Immature natural killer cell (primary cell): ENCODE measurements at regions not wholly inside any gene's neighbourhood (a gene's known extent, or its start where the extent isn't known, plus 50 kb on each side); places are given as distances from the start of the nearest gene placed in this dataset.
"Not testable (repeated sequence)": the region's sequence is repeated elsewhere in the genome, so short reads cannot be mapped to it uniquely, and the experiment has no call there.

ENCODE experiments used
- DNase-seq, 3 donors: peaks; one replicate each; pipeline ENCODE4 v3.0.0; 2022; ENCODE audit warnings: mixed read lengths in 1 of 3
- H3K27ac Mint-ChIP-seq, 6 donors: one replicate each; pipeline ENCODE4 v1.8.0; 2020; ENCODE audit warnings: mixed read lengths in 6 of 6, mild to moderate bottlenecking in 5 of 6, inconsistent platforms in 4 of 6, moderate library complexity in 3 of 6
- H3K27me3 Mint-ChIP-seq, 3 donors: one replicate each; pipeline ENCODE4 v1.8.0; 2020 to 2021; ENCODE audit warnings: low read depth in 3 of 3, mild to moderate bottlenecking in 3 of 3, mixed read lengths in 3 of 3, moderate library complexity in 3 of 3, inconsistent platforms in 1 of 3
- H3K36me3 Mint-ChIP-seq, 3 donors: one replicate each; pipeline ENCODE4 v1.8.0; 2020; ENCODE audit warnings: mixed read lengths in 3 of 3, inconsistent platforms in 2 of 3, mild to moderate bottlenecking in 2 of 3
- H3K4me1 Mint-ChIP-seq, 2 donors: one replicate each; pipeline ENCODE4 v1.8.0; 2020; ENCODE audit warnings: inconsistent platforms in 2 of 2, mild to moderate bottlenecking in 2 of 2, mixed read lengths in 2 of 2, moderate library complexity in 1 of 2
- H3K4me3 Mint-ChIP-seq, 5 donors: one replicate each; pipeline ENCODE4 v1.8.0; 2020; ENCODE audit warnings: mild to moderate bottlenecking in 5 of 5, mixed read lengths in 5 of 5, inconsistent platforms in 3 of 5, moderate library complexity in 3 of 5
- H3K9me3 Mint-ChIP-seq, 6 donors: one replicate each; pipeline ENCODE4 v1.8.0; 2020; ENCODE audit warnings: mild to moderate bottlenecking in 6 of 6, mixed read lengths in 6 of 6, inconsistent platforms in 4 of 6, moderate library complexity in 3 of 6

GRCh38 chr4:114251020-114251419 is 271.6 kb upstream of the ARSJ start:
- H3K27ac Mint-ChIP-seq, result no peak overlapping the region
- H3K9me3 Mint-ChIP-seq, result peaks cover 0 to 8% (median 3%) of the 10 kb centered on the region in 6 donors
- peaks cover 0 to 2% (median 0%) of the 10 kb centered on the region in 3 donors for H3K27me3 Mint-ChIP-seq
- no peaks in the 10 kb centered on the region for H3K36me3 Mint-ChIP-seq
- H3K4me3 Mint-ChIP-seq, result no peak overlapping the region
- H3K4me1 Mint-ChIP-seq, result no peaks in the 10 kb centered on the region
- no peak for DNase-seq

- peaks cover 0 to 2% (median 0%) of the 10 kb centered on the region in 3 donors for H3K27me3 Mint-ChIP-seq
- H3K27ac Mint-ChIP-seq, result no peak overlapping the region
- H3K4me3 Mint-ChIP-seq, result no peak overlapping the region
- DNase-seq, result no peak
- H3K9me3 Mint-ChIP-seq, result peaks cover 0 to 6% (median 2%) of the 10 kb centered on the region in 6 donors
- no peaks in the 10 kb centered on the region for H3K36me3 Mint-ChIP-seq
- H3K4me1 Mint-ChIP-seq, result no peaks in the 10 kb centered on the region
These were observed 273.1 kb upstream of the ARSJ start for GRCh38 chr4:114252499-114252898.

DNA sequence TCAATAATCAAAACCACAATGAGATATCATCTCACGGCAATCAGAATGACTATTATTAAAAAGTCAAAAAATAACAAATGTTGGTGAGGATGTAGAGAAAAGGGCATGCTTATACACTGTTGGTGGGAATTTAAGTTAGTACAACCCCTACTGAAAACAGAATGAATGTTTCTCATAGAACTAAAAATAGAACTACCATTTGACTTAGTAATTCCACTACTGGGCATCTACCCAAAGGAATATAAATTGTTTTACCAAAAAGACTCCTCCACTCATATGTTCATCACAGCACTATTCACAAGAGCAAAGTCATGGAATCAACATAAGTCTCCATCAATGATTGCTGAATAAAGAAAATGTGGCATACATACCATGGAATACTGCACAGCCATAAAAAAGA is 278.1 kb upstream of the ARSJ start:
- Mint-ChIP-seq H3K4me1 (no peaks in the 10 kb centered on the region), H3K27me3 (peaks cover 0 to 2% (median under 1%) of the 10 kb centered on the region in 3 donors), H3K27ac (no peak overlapping the region), H3K9me3 (peaks cover 0 to 4% (median under 1%) of the 10 kb centered on the region in 6 donors), H3K36me3 (no peaks in the 10 kb centered on the region), H3K4me3 (no peak overlapping the region)
- DNase-seq, result no peak

- not testable (repeated sequence) for H3K27ac Mint-ChIP-seq, H3K9me3 Mint-ChIP-seq, DNase-seq, H3K36me3 Mint-ChIP-seq, H3K4me1 Mint-ChIP-seq, H3K27me3 Mint-ChIP-seq, H3K4me3 Mint-ChIP-seq
These were observed 283.0 kb upstream of the ARSJ start for GRCh38 chr4:114262421-114262820.

DNA sequence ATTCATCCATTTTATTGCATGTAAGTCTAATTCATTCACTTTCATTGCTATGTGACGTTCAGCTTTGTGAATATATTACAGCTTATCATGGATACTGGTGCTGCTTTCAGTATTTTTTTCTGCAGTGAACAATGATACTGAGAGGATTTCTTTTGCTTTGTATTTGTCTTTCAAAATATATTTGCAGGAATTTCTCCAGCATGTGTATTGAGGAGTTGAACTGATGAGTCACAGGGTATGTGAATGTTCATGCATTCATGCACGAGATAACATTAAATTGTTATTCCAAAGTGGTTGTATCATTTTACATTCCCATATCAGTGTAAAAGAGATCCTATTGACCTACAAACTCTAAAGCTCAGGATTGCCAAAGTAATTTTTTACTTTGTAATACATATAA is 283.8 kb upstream of the ARSJ start:
- H3K36me3 Mint-ChIP-seq, result no peaks in the 10 kb centered on the region
- H3K4me1 Mint-ChIP-seq, result no peaks in the 10 kb centered on the region
- no peak overlapping the region for H3K4me3 Mint-ChIP-seq
- peaks cover 0 to 3% (median 0%) of the 10 kb centered on the region in 3 donors for H3K27me3 Mint-ChIP-seq
- H3K27ac Mint-ChIP-seq, result no peak overlapping the region
- no peaks in the 10 kb centered on the region for H3K9me3 Mint-ChIP-seq
- no peak for DNase-seq

- H3K27ac Mint-ChIP-seq, result no peak overlapping the region
- no peaks in the 10 kb centered on the region for H3K36me3 Mint-ChIP-seq
- H3K9me3 Mint-ChIP-seq, result peaks cover 0 to 2% (median 0%) of the 10 kb centered on the region in 6 donors
- H3K27me3 Mint-ChIP-seq, result peaks cover 0 to 3% (median 0%) of the 10 kb centered on the region in 3 donors
- no peaks in the 10 kb centered on the region for H3K4me1 Mint-ChIP-seq
- H3K4me3 Mint-ChIP-seq, result no peak overlapping the region
- DNase-seq, result no peak
These were observed 285.0 kb upstream of the ARSJ start for GRCh38 chr4:114264452-114264851.

DNA sequence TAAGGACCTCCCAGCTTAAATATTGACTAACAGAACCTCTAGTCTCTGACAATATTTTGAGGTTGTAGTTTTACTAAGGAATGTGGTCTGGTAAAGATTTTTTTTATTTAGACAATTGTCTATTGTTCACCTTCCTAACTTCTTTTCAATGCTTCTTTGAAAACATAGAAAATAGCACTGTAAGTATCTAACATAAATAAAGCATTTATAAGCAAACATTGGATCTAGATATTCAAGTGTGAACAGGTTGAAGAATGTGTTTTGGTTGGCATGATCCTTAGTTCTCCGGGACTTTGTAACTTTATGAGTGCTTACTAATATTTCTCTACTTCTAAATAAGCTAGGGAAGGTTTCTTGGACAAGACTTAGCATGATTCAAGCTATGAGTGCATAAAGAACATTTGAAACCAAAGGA is 285.4 kb upstream of the ARSJ start:
- H3K36me3 Mint-ChIP-seq, result no peaks in the 10 kb centered on the region
- no peaks in the 10 kb centered on the region for H3K4me1 Mint-ChIP-seq
- H3K9me3 Mint-ChIP-seq, result peaks cover 0 to 2% (median 0%) of the 10 kb centered on the region in 6 donors
- no peak overlapping the region for H3K4me3 Mint-ChIP-seq
- no peak overlapping the region for H3K27ac Mint-ChIP-seq
- DNase-seq, result no peak
- peaks cover 0 to 3% (median 0%) of the 10 kb centered on the region in 3 donors for H3K27me3 Mint-ChIP-seq

- no peak overlapping the region for H3K4me3 Mint-ChIP-seq
- no peak overlapping the region for H3K27ac Mint-ChIP-seq
- H3K27me3 Mint-ChIP-seq, result peaks cover 0 to 3% (median 0%) of the 10 kb centered on the region in 3 donors
- H3K36me3 Mint-ChIP-seq, result no peaks in the 10 kb centered on the region
- no peak for DNase-seq
- peaks cover 0 to 2% (median 0%) of the 10 kb centered on the region in 6 donors for H3K9me3 Mint-ChIP-seq
- H3K4me1 Mint-ChIP-seq, result no peaks in the 10 kb centered on the region
These were observed 285.9 kb upstream of the ARSJ start for GRCh38 chr4:114265342-114265741.

- Mint-ChIP-seq H3K4me3 (no peak overlapping the region), H3K27me3 (peaks cover 0 to 3% (median 0%) of the 10 kb centered on the region in 3 donors), H3K27ac (no peak overlapping the region), H3K4me1 (no peaks in the 10 kb centered on the region), H3K9me3 (peaks cover 0 to 2% (median 0%) of the 10 kb centered on the region in 6 donors), H3K36me3 (no peaks in the 10 kb centered on the region)
- DNase-seq, result no peak
These were observed 288.5 kb upstream of the ARSJ start for GRCh38 chr4:114267976-114268375.

DNA sequence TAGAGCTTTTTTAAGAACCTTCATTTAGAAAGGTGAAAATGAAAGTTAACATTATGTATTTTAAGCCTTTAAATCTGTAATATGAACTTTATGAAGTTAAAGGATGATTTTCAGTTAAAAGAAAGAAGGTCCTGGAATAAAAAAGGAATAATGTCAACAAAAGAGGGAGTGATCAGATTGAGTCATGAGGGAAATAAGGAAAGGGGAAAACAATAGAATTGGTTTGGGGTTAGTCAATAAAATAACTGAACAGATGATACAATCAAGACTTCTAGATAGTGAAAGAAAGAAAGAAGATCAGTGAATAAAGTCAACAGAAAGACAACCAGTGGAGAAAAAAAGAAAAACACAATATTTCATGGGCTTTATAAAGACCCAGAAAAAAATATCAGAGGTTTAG is 291.6 kb upstream of the ARSJ start:
- DNase-seq, result no peak
- Mint-ChIP-seq H3K4me3 (no peak overlapping the region), H3K36me3 (no peaks in the 10 kb centered on the region), H3K4me1 (no peaks in the 10 kb centered on the region), H3K9me3 (peaks cover 0 to 6% (median 0%) of the 10 kb centered on the region in 6 donors), H3K27ac (no peak overlapping the region), H3K27me3 (peaks cover 0 to 3% (median 0%) of the 10 kb centered on the region in 3 donors)

DNA sequence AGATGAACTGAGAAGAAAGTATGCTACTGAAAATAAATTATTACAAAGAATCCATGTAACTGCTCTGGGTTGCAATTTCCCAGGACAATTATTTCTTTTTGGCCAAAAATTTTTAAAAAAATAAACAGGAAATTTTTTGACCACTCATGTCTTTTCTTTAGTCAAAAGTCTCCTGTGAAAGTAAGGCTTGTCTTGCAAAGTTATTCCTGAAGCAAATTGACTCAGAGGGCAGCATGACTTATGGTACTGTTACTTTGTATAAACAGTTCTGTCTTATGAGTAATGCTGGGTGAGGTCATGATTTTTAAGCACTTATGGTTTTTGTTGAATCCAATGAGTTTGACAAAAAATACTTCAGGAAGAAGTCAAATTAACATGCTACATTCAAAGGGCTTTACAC is 292.8 kb upstream of the ARSJ start:
- H3K27ac Mint-ChIP-seq, result no peak overlapping the region
- DNase-seq, result no peak

GRCh38 chr4:114273238-114273637 is 293.8 kb upstream of the ARSJ start:
- no peaks in the 10 kb centered on the region for H3K36me3 Mint-ChIP-seq
- no peak overlapping the region for H3K4me3 Mint-ChIP-seq
- DNase-seq, result no peak
- H3K4me1 Mint-ChIP-seq, result no peaks in the 10 kb centered on the region
- H3K9me3 Mint-ChIP-seq, result peaks cover 0 to 6% (median 3%) of the 10 kb centered on the region in 6 donors
- H3K27me3 Mint-ChIP-seq, result peaks cover 0 to 2% (median 0%) of the 10 kb centered on the region in 3 donors
- H3K27ac Mint-ChIP-seq, result no peak overlapping the region

More for the DNA sequence above, 292.8 kb upstream of the ARSJ start:
- Mint-ChIP-seq H3K9me3 (peaks cover 0 to 6% (median 0%) of the 10 kb centered on the region in 6 donors), H3K27me3 (peaks cover 0 to 2% (median 0%) of the 10 kb centered on the region in 3 donors), H3K36me3 (no peaks in the 10 kb centered on the region), H3K4me1 (no peaks in the 10 kb centered on the region), H3K4me3 (no peak overlapping the region)

DNA sequence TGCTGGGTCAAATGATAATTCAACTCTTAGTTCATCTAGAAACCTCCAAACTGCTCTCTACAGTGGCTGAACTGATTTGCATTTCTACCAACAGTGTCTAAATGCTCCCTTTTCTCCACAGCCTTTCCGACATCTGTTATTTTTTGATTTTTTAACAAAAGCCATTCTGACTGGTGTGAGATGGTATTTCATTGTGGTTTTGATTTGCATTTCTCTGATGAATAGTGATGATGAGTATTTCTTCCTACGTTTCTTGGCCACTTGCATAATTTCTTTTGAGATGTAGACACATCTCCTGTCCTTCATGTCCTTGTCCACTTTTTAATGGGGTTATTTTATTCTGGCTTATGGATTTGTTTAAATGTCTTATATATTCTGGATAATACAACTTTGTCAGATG is 298.2 kb upstream of the ARSJ start:
- H3K4me1 Mint-ChIP-seq, result no peaks in the 10 kb centered on the region
- peaks cover 0 to 3% (median 0%) of the 10 kb centered on the region in 3 donors for H3K27me3 Mint-ChIP-seq
- H3K36me3 Mint-ChIP-seq, result no peaks in the 10 kb centered on the region
- no peak overlapping the region for H3K4me3 Mint-ChIP-seq
- no peak overlapping the region for H3K27ac Mint-ChIP-seq
- peaks cover 0 to 11% (median 4%) of the 10 kb centered on the region in 6 donors for H3K9me3 Mint-ChIP-seq
- no peak for DNase-seq

DNA sequence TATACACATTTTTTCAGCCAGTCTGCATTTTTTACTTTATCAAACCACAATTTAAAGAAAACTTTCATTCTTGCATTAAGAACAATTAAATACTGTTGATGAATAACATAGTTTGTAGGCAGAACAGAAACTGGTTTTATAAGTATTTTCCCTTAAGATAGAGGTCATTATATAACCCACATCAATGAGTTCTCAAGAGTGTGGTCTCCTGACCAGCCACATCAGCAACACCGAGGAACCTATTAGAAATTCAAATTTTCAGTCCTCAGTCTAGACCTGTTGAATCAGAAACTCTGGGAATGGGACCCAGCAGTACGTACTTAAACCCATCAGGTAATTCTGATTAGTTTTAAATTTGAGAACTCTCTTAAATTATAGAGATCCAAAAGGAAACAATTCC is 299.6 kb upstream of the ARSJ start:
- peaks cover 0 to 11% (median 4%) of the 10 kb centered on the region in 6 donors for H3K9me3 Mint-ChIP-seq
- H3K4me1 Mint-ChIP-seq, result no peaks in the 10 kb centered on the region
- peaks cover 0 to 3% (median 0%) of the 10 kb centered on the region in 3 donors for H3K27me3 Mint-ChIP-seq
- no peak for DNase-seq
- no peak overlapping the region for H3K27ac Mint-ChIP-seq
- H3K4me3 Mint-ChIP-seq, result no peak overlapping the region
- no peaks in the 10 kb centered on the region for H3K36me3 Mint-ChIP-seq

- Mint-ChIP-seq H3K27me3 (peaks cover 0 to 3% (median 0%) of the 10 kb centered on the region in 3 donors), H3K27ac (no peak overlapping the region), H3K4me1 (no peaks in the 10 kb centered on the region), H3K4me3 (no peak overlapping the region), H3K36me3 (no peaks in the 10 kb centered on the region), H3K9me3 (peaks cover 0 to 11% (median 3%) of the 10 kb centered on the region in 6 donors)
- DNase-seq, result no peak
These were observed 300.3 kb upstream of the ARSJ start for GRCh38 chr4:114279711-114280110.
